OCI-LY3 (cell line): ENCODE measurements at regions not wholly inside any gene's neighbourhood (a gene's known extent, or its start where the extent isn't known, plus 50 kb on each side); places are given as distances from the start of the nearest gene placed in this dataset.

Experiments
- H2AFZ ChIP-seq: fragments of 200-600, 300-600 bp; shearing (Covaris generic); 2 replicates; pipeline ENCODE4 v1.6.0; 2014; ENCODE audit warnings: antibody characterized with exemption, low read depth, low read length
- H3K27ac ChIP-seq: fragments of 200-600, 300-600 bp; sonication (generic); 2 replicates; pipeline ENCODE4 v1.5.1; 2014; ENCODE audit warnings: mild to moderate bottlenecking, low read length, moderate library complexity, mixed read lengths
- H3K27me3 ChIP-seq: fragments of 200-600, 300-600 bp; sonication (generic); 2 replicates; pipeline ENCODE4 v1.6.1; 2014; ENCODE audit warnings: low read depth, low read length, mixed read lengths
- H3K36me3 ChIP-seq: fragments of 200-600, 300-600 bp; sonication (generic); replicated peaks from 2 replicates; pipeline ENCODE3; 2014; ENCODE audit warnings: low read depth, low read length, mixed read lengths
- H3K4me1 ChIP-seq: fragments of 300-600, 200-600 bp; sonication (generic); 2 replicates; pipeline ENCODE4 v1.6.1; 2014; ENCODE audit warnings: low read length, mixed read lengths
- H3K4me2 ChIP-seq: fragments of 200-600, 300-600 bp; sonication (generic); 2 replicates; pipeline ENCODE4 v1.6.1; 2014; ENCODE audit warnings: low read length, mixed read lengths
- H3K4me3 ChIP-seq: fragments of 300-600, 200-600 bp; sonication (generic); 2 replicates; pipeline ENCODE4 v1.5.1; 2014; ENCODE audit warnings: antibody characterized with exemption, mild to moderate bottlenecking, low read length, moderate library complexity
- H3K79me2 ChIP-seq: fragments of 300-600, 200-600 bp; shearing (Covaris generic); 2 replicates; pipeline ENCODE4 v1.6.1; 2014; ENCODE audit warnings: mild to moderate bottlenecking, low read length, mixed read lengths
- H3K9ac ChIP-seq: fragments of 300-600, 200-600 bp; shearing (Covaris generic); 2 replicates; pipeline ENCODE4 v1.6.0; 2014; ENCODE audit warnings: mild to moderate bottlenecking, low read length, moderate library complexity
- H3K9me3 ChIP-seq: fragments of 200-600, 300-600 bp; shearing (Covaris generic); 2 replicates; pipeline ENCODE4 v1.6.1; 2014; ENCODE audit warnings: low read length, mixed read lengths; ENCODE audit not compliant: insufficient read depth
- H4K20me1 ChIP-seq: fragments of 200-600, 300-600 bp; sonication (generic); 2 replicates; pipeline ENCODE4 v1.6.1; 2016; ENCODE audit warnings: low read length, mixed read lengths; ENCODE audit not compliant: insufficient read depth
- EZH2phosphoT487 ChIP-seq: fragments of 200-600 bp; shearing (Covaris generic); IDR thresholded peaks from 2 replicates; pipeline ENCODE4 v1.6.1; 2018; ENCODE audit warnings: antibody characterized with exemption, mixed run types, low read depth
- TF ChIP-seq, protein P1 (sequence below): fragments of 200-600, 300-600 bp; sonication (generic); IDR thresholded peaks from 2 replicates; pipeline ENCODE4 v1.5.1; 2014; ENCODE audit warnings: antibody characterized with exemption, low read length, low read depth

DNA sequence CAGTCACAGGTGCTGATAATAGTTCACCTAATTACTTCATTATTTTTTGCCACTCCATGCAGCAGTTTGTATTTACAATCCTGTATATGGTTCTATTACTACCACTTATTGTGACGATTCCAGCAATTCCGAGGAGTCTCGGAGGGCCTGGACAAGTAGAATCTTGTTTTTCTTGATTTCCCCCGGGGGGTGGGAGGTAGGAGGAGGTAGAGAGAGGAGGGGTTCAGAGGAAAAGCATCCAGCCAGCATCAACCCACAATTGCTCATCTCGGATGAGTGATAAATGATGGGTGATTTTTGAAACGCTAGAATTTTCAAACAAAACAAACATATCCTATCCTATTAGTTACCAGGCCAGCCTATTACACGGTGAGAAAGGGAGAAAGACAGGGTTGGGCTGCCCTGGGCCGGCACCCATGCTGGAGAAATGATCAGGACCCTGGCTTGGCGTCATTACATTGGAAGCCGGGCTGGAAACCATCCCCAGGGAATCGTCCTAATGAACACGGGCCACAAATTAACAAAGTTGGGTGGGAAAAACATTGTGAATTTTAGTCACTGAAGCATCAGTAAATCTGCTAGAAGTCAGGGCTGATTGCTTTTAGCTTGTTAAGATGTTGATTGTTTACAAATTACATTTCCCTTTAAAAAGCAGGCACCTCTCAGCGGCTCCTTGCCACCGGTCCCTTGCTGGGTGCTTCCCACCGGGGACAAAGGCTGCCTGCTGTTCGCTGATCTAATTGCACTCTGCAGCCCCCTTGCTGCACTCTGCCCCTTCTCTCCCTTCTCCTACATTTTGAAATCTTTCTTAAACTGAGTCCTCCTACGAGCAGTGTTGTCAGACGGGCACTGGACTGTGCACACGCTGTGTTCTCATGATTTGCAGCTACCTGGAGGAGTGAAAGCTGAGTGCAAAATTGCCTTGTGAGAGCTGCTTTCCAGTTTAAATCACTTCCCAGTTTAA, 95.5 kb downstream of the FAM204A start:
- H3K27me3 ChIP-seq, result no peaks in the 10 kb centered on the region
- TF ChIP-seq EZH2phosphoT487, result no peak
- TF ChIP-seq, protein P1, sequence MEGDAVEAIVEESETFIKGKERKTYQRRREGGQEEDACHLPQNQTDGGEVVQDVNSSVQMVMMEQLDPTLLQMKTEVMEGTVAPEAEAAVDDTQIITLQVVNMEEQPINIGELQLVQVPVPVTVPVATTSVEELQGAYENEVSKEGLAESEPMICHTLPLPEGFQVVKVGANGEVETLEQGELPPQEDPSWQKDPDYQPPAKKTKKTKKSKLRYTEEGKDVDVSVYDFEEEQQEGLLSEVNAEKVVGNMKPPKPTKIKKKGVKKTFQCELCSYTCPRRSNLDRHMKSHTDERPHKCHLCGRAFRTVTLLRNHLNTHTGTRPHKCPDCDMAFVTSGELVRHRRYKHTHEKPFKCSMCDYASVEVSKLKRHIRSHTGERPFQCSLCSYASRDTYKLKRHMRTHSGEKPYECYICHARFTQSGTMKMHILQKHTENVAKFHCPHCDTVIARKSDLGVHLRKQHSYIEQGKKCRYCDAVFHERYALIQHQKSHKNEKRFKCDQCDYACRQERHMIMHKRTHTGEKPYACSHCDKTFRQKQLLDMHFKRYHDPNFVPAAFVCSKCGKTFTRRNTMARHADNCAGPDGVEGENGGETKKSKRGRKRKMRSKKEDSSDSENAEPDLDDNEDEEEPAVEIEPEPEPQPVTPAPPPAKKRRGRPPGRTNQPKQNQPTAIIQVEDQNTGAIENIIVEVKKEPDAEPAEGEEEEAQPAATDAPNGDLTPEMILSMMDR, result no peak
- no peak overlapping the region for H3K27ac ChIP-seq
- no peak overlapping the region for H2AFZ ChIP-seq
- H3K4me2 ChIP-seq, result no peak overlapping the region
- no peaks in the 10 kb centered on the region for H3K9me3 ChIP-seq
- H4K20me1 ChIP-seq, result no peaks in the 10 kb centered on the region
- no peaks in the 10 kb centered on the region for H3K36me3 ChIP-seq
- H3K79me2 ChIP-seq, result no peaks in the 10 kb centered on the region
- no peak overlapping the region for H3K9ac ChIP-seq
- H3K4me3 ChIP-seq, result no peak overlapping the region
- no peaks in the 10 kb centered on the region for H3K4me1 ChIP-seq

DNA sequence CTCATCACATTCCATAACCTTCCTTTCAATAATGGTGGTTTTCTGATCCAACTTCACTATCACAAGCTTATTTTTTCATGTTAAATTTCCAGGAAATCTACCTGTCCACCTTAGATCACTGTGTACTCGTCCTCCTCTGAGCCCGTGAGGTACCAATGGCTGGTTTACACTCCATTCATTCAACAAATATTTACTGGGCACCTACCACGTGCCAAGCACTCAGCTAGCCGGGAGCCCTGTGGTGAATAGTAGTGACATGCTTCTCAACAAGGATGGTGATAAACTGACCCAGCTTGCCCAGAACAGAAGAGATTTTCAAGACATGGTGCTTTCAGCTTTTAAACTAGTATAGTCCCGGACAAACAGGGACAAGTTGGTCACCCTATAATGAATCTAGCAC, 98.2 kb downstream of the FAM204A start:
- no peaks in the 10 kb centered on the region for H3K36me3 ChIP-seq
- H3K4me3 ChIP-seq, result no peak overlapping the region
- no peaks in the 10 kb centered on the region for H4K20me1 ChIP-seq
- no peaks in the 10 kb centered on the region for H3K9me3 ChIP-seq
- no peaks in the 10 kb centered on the region for H3K4me1 ChIP-seq
- H3K27ac ChIP-seq, result no peak overlapping the region
- H2AFZ ChIP-seq, result no peak overlapping the region
- H3K79me2 ChIP-seq, result no peaks in the 10 kb centered on the region
- TF ChIP-seq EZH2phosphoT487, result no peak
- TF ChIP-seq, protein P1, result no peak
- H3K9ac ChIP-seq, result no peak overlapping the region
- peaks cover 5% of the 10 kb centered on the region; the same call in 1 of the 2 replicates for H3K27me3 ChIP-seq
- no peak overlapping the region for H3K4me2 ChIP-seq

DNA sequence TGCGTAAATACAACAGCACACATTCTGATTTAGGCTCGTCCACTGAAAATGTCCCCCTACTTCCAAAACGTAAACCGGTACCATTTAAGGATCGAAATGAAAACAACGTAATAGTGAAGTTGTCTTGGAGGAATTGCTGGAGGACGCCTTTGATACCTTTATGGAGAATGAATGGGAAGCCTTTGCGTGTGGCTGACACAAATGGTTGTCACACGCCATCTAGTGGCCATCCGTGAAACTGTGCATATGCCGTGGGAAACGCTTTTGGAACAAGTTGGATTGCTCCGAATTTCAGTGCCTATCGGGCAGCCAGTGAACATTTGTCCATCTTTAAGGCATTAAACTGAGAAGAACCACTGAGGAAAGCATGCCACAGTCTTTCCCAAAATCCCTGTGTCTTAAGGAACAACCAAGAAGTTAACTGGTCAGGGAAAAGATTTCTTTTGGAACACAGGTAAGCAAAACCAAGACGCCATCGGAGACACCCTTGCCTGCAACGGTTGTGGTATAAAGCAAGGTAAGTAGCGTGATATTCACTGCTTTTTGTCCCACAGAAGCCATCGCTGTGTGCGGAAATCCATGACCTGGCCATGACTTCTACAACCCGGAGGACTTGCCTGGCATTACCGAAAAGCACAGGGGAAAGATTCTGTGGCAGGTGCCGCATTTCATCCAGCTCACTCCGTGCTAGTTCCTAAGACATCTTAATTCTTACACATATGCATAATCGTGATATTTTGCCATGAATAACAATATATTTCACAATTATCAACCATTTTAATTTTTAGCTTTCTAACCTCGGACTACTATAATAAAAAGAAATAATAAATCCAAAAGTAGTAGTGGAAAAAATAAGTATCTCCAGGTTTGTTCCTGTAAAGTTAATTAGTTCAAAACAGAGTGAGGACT, 100.6 kb downstream of the FAM204A start:
- H3K27ac ChIP-seq, result no peak overlapping the region
- no peak overlapping the region for H3K4me3 ChIP-seq
- no peak overlapping the region for H2AFZ ChIP-seq
- no peak overlapping the region for H3K9ac ChIP-seq
- H3K9me3 ChIP-seq, result no peaks in the 10 kb centered on the region
- TF ChIP-seq, protein P1, result peak; percentile 76
- TF ChIP-seq EZH2phosphoT487, result no peak
- no peaks in the 10 kb centered on the region for H3K36me3 ChIP-seq
- H3K4me2 ChIP-seq, result no peak overlapping the region
- H4K20me1 ChIP-seq, result no peaks in the 10 kb centered on the region
- H3K4me1 ChIP-seq, result no peaks in the 10 kb centered on the region
- H3K27me3 ChIP-seq, result peaks cover 8% of the 10 kb centered on the region; the same call in 1 of the 2 replicates
- no peaks in the 10 kb centered on the region for H3K79me2 ChIP-seq

DNA sequence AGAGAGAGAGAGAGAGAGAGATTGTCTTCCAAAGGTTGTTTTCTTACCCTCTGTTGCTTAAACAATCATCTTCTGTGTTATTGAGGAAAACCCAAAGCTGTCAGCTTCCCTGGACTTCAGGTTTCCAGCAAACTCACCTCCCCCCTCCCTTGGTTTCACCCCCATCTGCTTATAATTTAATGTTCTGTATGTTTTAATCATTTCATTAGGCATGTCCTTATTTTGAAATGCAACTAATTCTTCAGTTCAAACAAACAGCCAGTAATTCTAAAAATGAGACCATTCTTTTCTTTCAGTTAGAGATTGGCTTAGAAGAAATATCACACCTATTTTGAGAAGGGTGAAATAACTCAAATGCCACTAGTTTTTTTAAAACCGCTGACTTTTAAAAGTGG, 102.9 kb downstream of the FAM204A start:
- Histone ChIP-seq H3K79me2 (no peaks in the 10 kb centered on the region), H4K20me1 (no peaks in the 10 kb centered on the region), H3K4me2 (no peak overlapping the region), H3K9me3 (no peaks in the 10 kb centered on the region), H3K4me1 (no peaks in the 10 kb centered on the region), H3K36me3 (no peaks in the 10 kb centered on the region), H3K4me3 (no peak overlapping the region), H2AFZ (no peak overlapping the region), H3K9ac (no peak overlapping the region), H3K27ac (no peak overlapping the region), H3K27me3 (peaks cover 8% of the 10 kb centered on the region; the same call in 1 of the 2 replicates)
- no peak for TF ChIP-seq EZH2phosphoT487
- TF ChIP-seq, protein P1, result no peak
